ENCODE measurements at regions not wholly inside any gene's neighbourhood (a gene's known extent, or its start where the extent isn't known, plus 50 kb on each side); places are given as distances from the start of the nearest gene placed in this dataset.
"Not testable (repeated sequence)": the region's sequence is repeated elsewhere in the genome, so short reads cannot be mapped to it uniquely, and the experiment has no call there.

GRCh38 chr5:85994653-85995052 lies 623.1 kb upstream of the COX7C start:
- TF ChIP-seq UBTF (CRISPR knock-in tag; IDR thresholded peaks at IDR 0.05); ZFP36 (IDR thresholded peaks at IDR 0.05; ENCODE audit: borderline replicate concordance, low read depth, low read length, partially characterized antibody); FOXA1 (IDR thresholded peaks at IDR 0.05); FOXA1 (CRISPR knock-in tag; IDR thresholded peaks at IDR 0.05): not testable (repeated sequence)

All from HepG2 (cell line).